Adrenal gland (tissue), 9 donors: ENCODE measurements at regions not wholly inside any gene's neighbourhood (a gene's known extent, or its start where the extent isn't known, plus 50 kb on each side); places are given as distances from the start of the nearest gene placed in this dataset.

Experiments
- DNase-seq, 7 donors: peaks; one replicate each; pipeline ENCODE4 v3.0.0-alpha.2; 2019 to 2020
- H3K27ac ChIP-seq, 5 donors: fragments of 200-600 bp; sonication (generic) in 4 of 5; 1 replicate in 3 of 5; 2 replicates in 2 of 5; pipeline versions ENCODE4 v1.5.1 to v1.8.0; 2016 to 2020; ENCODE audit warnings: mild to moderate bottlenecking in 1 of 5
- H3K27me3 ChIP-seq: fragments of 200-600 bp; 2 replicates; pipeline ENCODE4 v1.8.0; 2021
- H3K36me3 ChIP-seq, 2 donors: fragments of 200-600 bp; replicated peaks in 1 of 2; 1 replicate in 1 of 2; 2 replicates in 1 of 2; pipeline versions ENCODE4 v1.5.1 to v1.8.0; 2018 to 2022
- H3K4me1 ChIP-seq, 2 donors: fragments of 200-600 bp; replicated peaks in 1 of 2; 1 replicate in 1 of 2; 2 replicates in 1 of 2; pipeline versions ENCODE4 v1.5.1 to v1.8.0; 2018 to 2021
- H3K4me3 ChIP-seq, 4 donors: fragments of 200-600 bp; sonication (generic) in 3 of 4; one replicate each; pipeline ENCODE4 v1.5.1; 2016 to 2018
- H3K9me3 ChIP-seq, 3 donors: fragments of 200-600 bp; sonication (generic) in 1 of 3; replicated peaks in 1 of 3; 1 replicate in 2 of 3; 2 replicates in 1 of 3; pipeline versions ENCODE4 v1.5.1 to v1.8.0; 2016 to 2021
- POLR2A ChIP-seq, 2 donors: fragments of 450-650 bp; IDR thresholded peaks; one replicate each; pipeline ENCODE4 v1.6.1; 2017; ENCODE audit warnings: antibody characterized with exemption in 2 of 2, mild to moderate bottlenecking in 2 of 2, moderate library complexity in 1 of 2
- WGBS, 4 donors: extraction: QIAGEN DNeasy Blood & Tissue Kit in 2 of 4; methylation state at CpG; one replicate each; pipeline versions ENCODE4 v1.1.5 to v1.1.7; 2013 to 2017; 5-methylcytosine and 5-hydroxymethylcytosine counted together
- intact Hi-C, 2 donors: fragments of 100-400 bp; cut with DNase I; formaldehyde crosslinking; loops; one replicate each; pipeline versions ENCODE4 v1.14.1 to v1.15.0; 2022 to 2023
- TF ChIP-seq, protein P1 (sequence below), 6 experiments: fragments of 450-650 bp in 4 of 6; fragments of 200-600 bp in 2 of 6; sonication (generic) in 1 of 6; IDR thresholded peaks; 1 replicate in 5 of 6; 2 replicates in 1 of 6; pipeline versions ENCODE4 v1.5.1 to v1.8.0; 2016 to 2021; ENCODE audit warnings: antibody characterized with exemption in 6 of 6, mild to moderate bottlenecking in 2 of 6, moderate library complexity in 1 of 6
- donor health status: healthy with polysubstance abuse.
- donor health status: Bipolar disorder and iron deficiency.
- donor health status: DM: yes; HTN: yes; CAD: no.
- donor health status: DM: no; HTN: no; CAD: no.
- donor health status: DM: no; HTN: no; CAD: no.

DNA sequence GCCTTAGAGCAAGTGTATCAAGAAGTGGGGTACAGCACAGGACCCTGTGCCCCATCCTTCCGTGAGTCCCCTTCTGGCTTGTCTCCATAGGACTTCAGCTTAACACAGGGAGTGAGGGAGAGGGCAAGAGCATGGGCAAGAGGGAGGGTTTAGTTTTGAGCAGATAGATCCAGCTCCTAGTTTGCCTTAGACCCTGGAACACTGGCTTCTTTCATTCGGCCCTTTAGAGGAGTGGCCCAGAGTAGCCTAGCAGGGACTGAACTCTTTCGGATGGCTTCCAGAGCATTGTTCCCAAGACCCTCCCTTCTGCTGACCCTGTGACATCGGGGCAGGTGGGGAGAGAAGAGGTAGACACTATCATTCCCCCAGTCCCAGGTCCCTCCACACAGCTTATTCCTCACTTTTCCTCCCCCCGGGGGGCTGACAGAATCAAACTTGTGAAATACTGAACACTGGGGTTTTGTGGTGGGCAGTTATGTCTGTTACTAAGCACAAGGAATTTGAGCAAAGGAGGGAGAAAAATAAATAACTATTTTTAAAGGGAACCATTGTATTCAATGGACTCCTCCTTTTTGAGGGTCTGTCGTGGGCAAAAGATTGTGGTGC, 289.6 kb upstream of the C2CD4B start:
- 86 to 95% (median 90%) methylated on average over 5 to 6 of the region's 6 CpGs for WGBS, 4 donors
- DNase-seq = no peak
- TF ChIP-seq, protein P1, sequence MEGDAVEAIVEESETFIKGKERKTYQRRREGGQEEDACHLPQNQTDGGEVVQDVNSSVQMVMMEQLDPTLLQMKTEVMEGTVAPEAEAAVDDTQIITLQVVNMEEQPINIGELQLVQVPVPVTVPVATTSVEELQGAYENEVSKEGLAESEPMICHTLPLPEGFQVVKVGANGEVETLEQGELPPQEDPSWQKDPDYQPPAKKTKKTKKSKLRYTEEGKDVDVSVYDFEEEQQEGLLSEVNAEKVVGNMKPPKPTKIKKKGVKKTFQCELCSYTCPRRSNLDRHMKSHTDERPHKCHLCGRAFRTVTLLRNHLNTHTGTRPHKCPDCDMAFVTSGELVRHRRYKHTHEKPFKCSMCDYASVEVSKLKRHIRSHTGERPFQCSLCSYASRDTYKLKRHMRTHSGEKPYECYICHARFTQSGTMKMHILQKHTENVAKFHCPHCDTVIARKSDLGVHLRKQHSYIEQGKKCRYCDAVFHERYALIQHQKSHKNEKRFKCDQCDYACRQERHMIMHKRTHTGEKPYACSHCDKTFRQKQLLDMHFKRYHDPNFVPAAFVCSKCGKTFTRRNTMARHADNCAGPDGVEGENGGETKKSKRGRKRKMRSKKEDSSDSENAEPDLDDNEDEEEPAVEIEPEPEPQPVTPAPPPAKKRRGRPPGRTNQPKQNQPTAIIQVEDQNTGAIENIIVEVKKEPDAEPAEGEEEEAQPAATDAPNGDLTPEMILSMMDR (IDR thresholded peaks at IDR 0.05) = no peak
- TF ChIP-seq POLR2A (IDR thresholded peaks at IDR 0.05) = no peak
- Histone ChIP-seq H3K4me3 (no peak overlapping the region), H3K27ac (peak overlapping the region in 2 of 5 donors; percentile 26 to 72), H3K9me3 (no peaks in the 10 kb centered on the region), H3K36me3 (no peaks in the 10 kb centered on the region), H3K27me3 (no peaks in the 10 kb centered on the region), H3K4me1 (no peaks in the 10 kb centered on the region)
- intact Hi-C loops = no loop called here

DNA sequence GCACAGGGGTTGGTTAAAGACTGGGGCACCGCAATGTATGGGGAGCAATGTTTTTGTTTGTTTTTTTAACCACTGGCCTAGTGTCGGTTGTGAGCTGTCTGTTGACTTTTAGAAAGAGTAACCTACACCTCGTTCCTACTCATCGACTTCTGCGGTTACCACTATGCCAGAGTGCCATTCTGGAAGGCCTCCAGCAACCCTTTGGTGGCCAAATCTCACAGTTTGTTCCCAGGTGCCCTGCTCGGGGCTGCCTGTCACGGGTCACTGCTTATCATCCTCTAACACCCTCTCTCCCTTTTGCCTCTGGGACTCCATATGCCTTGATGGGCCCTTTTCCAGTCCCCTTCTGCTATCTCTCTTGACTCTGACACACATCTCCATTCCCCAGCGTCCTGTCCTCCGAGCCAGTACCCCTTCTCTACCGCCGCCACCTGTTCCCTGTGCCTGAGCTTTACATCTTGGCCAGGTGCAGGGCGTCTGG, 290.4 kb upstream of the C2CD4B start:
- intact Hi-C loops = no loop called here
- no peak for TF ChIP-seq POLR2A (IDR thresholded peaks at IDR 0.05)
- TF ChIP-seq, protein P1 (IDR thresholded peaks at IDR 0.05) = no peak
- 85 to 93% (median 89%) methylated on average over 11 to 12 of the region's 12 CpGs for WGBS, 4 donors
- Histone ChIP-seq H3K27me3 (no peaks in the 10 kb centered on the region), H3K27ac (no peak overlapping the region), H3K4me1 (no peaks in the 10 kb centered on the region), H3K9me3 (no peaks in the 10 kb centered on the region), H3K4me3 (no peak overlapping the region), H3K36me3 (no peaks in the 10 kb centered on the region)
- no peak for DNase-seq

DNA sequence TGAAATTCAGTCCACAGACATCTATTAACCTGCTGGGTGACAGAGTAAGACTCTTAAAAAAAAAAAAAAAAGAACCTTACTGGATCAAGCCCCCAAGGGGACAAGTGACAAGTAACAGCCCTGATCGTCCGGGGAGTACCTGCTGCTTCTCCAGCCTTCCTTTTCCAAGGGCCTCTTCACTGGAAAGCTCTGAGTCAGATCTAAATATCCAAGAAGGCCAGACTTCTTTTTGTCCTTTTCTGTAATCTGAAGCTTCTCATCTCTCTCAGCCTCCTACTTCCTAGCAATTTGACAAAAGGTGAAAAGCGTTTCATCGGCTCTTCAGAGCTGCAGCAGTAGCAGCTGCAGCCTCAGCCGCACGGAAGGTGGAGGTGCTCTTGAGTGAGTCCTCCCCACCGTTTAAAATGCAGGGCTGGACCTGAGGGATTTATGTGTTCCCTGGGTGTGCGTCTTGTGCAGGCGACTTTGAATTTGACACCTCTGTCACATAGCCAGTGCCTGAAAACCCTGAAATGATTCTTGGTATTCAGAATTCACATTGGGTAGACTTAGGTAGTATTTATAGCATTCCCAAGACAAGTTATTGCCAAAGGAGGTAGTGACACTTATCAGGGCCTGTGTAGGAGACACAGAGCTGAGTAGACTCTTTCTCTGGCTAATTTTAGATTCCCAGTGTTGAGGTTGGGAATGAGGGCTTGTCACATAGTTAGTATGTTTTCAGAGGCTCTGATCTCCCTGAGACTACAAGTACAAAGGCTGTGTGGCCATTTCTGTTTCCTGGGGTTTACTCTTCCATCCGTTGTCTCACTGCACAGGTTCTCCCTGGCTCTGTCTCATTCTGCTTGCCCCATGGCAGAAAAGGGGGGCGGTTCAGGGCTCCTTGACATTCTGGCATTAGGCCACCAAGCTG, 291.2 kb upstream of the C2CD4B start:
- Histone ChIP-seq H3K4me3 (no peak overlapping the region), H3K36me3 (no peaks in the 10 kb centered on the region), H3K4me1 (no peaks in the 10 kb centered on the region), H3K27ac (no peak overlapping the region), H3K9me3 (no peaks in the 10 kb centered on the region), H3K27me3 (no peaks in the 10 kb centered on the region)
- intact Hi-C loops = no loop called here
- no peak for DNase-seq
- 83 to 93% (median 89%) methylated on average over 11 of the region's 11 CpGs for WGBS, 4 donors
- TF ChIP-seq, protein P1 (IDR thresholded peaks at IDR 0.05) = no peak
- no peak for TF ChIP-seq POLR2A (IDR thresholded peaks at IDR 0.05)

DNA sequence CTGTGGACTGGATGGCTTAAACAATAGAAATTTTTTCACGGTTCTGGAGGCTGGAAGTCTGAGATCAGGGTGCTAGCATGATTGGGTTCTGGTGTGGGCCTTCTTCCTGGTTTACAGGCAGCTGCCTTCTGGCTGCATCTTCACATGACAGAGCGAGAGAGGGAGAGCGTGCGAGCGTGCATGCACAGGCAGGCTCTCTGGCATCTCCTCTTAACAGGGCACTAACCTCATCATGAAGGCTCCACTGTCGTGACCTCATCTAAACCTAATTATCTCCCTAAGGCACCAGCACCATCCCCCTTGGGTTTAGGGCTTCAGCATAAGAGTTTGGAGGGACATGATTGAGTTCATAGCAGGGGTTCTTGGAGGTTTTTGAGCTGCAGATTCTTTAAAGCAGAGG, 292.0 kb upstream of the C2CD4B start:
- WGBS, 4 donors = 90 to 100% (median 92%) methylated on average over 5 to 6 of the region's 6 CpGs
- Histone ChIP-seq H3K4me3 (no peak overlapping the region), H3K27me3 (no peaks in the 10 kb centered on the region), H3K9me3 (no peaks in the 10 kb centered on the region), H3K36me3 (no peaks in the 10 kb centered on the region), H3K4me1 (no peaks in the 10 kb centered on the region), H3K27ac (no peak overlapping the region)
- TF ChIP-seq, protein P1 (IDR thresholded peaks at IDR 0.05) = no peak
- no peak for TF ChIP-seq POLR2A (IDR thresholded peaks at IDR 0.05)
- no peak for DNase-seq
- intact Hi-C loops = no loop called here
